ENCODE measurements at regions not wholly inside any gene's neighbourhood (a gene's known extent, or its start where the extent isn't known, plus 50 kb on each side); places are given as distances from the start of the nearest gene placed in this dataset.

GRCh38 chr13:73983109-73983508, 151.1 kb downstream of the KLF12 start:
- DNase-seq = no peak
- intact Hi-C loops (cut with micrococcal nuclease) = loop anchor here (2.0 kb wide), 1 partner anchor 16 kb away; no protein-coding TSS in a partner anchor
- no peak overlapping the region for H3K4me3 Mint-ChIP-seq
- H3K27ac Mint-ChIP-seq = no peak overlapping the region
- peaks cover 23% of the 10 kb centered on the region for H3K36me3 Mint-ChIP-seq (ENCODE audit: low read depth)
- no peaks in the 10 kb centered on the region for H3K27me3 Mint-ChIP-seq
- POLR2A ChIA-PET = no interaction called here
- CTCF ChIA-PET = no interaction called here
- no peak for TF ChIP-seq CTCF (IDR thresholded peaks at IDR 0.05)
- peaks cover 18% of the 10 kb centered on the region for H3K4me1 Mint-ChIP-seq
- no peak for ATAC-seq (ENCODE audit: low read depth)
- no peaks in the 10 kb centered on the region for H3K9me3 Mint-ChIP-seq

- ATAC-seq (ENCODE audit: low read depth) (no peak), DNase-seq (no peak)
- TF ChIP-seq CTCF (IDR thresholded peaks at IDR 0.05) = no peak
- Mint-ChIP-seq H3K27me3 (no peaks in the 10 kb centered on the region), H3K36me3 (ENCODE audit: low read depth) (peaks cover 32% of the 10 kb centered on the region), H3K9me3 (no peaks in the 10 kb centered on the region), H3K4me3 (no peak overlapping the region), H3K27ac (no peak overlapping the region), H3K4me1 (peaks cover 16% of the 10 kb centered on the region)
- ChIA-PET CTCF (no interaction called here), POLR2A (no interaction called here)
- intact Hi-C loops (cut with micrococcal nuclease) = no loop called here
Observed at GRCh38 chr13:73981595-73981994, 152.6 kb downstream of the KLF12 start.

GRCh38 chr13:73975767-73976166, 158.4 kb downstream of the KLF12 start:
- POLR2A ChIA-PET = interaction anchor here (0.6 to 2.1 kb wide), 2 partner anchors 13 to 159 kb away, joined by 3 to 7 read pairs; partner anchors contain the start of gene KLF12

GRCh38 chr13:73974051-73974450, 160.2 kb downstream of the KLF12 start:
- POLR2A ChIA-PET = interaction anchor here (7.4 kb wide), 1 partner anchor 160 kb away, joined by 54 read pairs; the partner anchor contains the start of gene KLF12
- H3K36me3 Mint-ChIP-seq (ENCODE audit: low read depth) = peaks cover 35% of the 10 kb centered on the region
- CTCF ChIA-PET = no interaction called here
- peaks cover 70% of the 10 kb centered on the region for H3K4me1 Mint-ChIP-seq
- peaks cover 12% of the 10 kb centered on the region for H3K9me3 Mint-ChIP-seq
- no peak overlapping the region for H3K27ac Mint-ChIP-seq
- ATAC-seq (ENCODE audit: low read depth) = no peak
- intact Hi-C loops (cut with micrococcal nuclease) = no loop called here
- H3K27me3 Mint-ChIP-seq = no peaks in the 10 kb centered on the region
- no peak for DNase-seq
- no peak for TF ChIP-seq CTCF (IDR thresholded peaks at IDR 0.05)
- H3K4me3 Mint-ChIP-seq = no peak overlapping the region

More at GRCh38 chr13:73975767-73976166, 158.4 kb downstream of the KLF12 start:
- no peaks in the 10 kb centered on the region for H3K27me3 Mint-ChIP-seq
- H3K9me3 Mint-ChIP-seq = peaks cover 12% of the 10 kb centered on the region
- CTCF ChIA-PET = no interaction called here
- H3K27ac Mint-ChIP-seq = no peak overlapping the region
- H3K36me3 Mint-ChIP-seq (ENCODE audit: low read depth) = peaks cover 38% of the 10 kb centered on the region
- intact Hi-C loops (cut with micrococcal nuclease) = no loop called here
- no peak overlapping the region for H3K4me3 Mint-ChIP-seq
- no peak for DNase-seq
- peaks cover 54% of the 10 kb centered on the region for H3K4me1 Mint-ChIP-seq
- no peak for TF ChIP-seq CTCF (IDR thresholded peaks at IDR 0.05)
- ATAC-seq (ENCODE audit: low read depth) = no peak

GRCh38 chr13:73973156-73973555, 161.0 kb downstream of the KLF12 start:
- Mint-ChIP-seq H3K27me3 (no peaks in the 10 kb centered on the region), H3K4me1 (peaks cover 75% of the 10 kb centered on the region), H3K4me3 (peak overlapping the region; percentile 8), H3K9me3 (peaks cover 12% of the 10 kb centered on the region), H3K27ac (peak overlapping the region; percentile 13), H3K36me3 (ENCODE audit: low read depth) (peaks cover 29% of the 10 kb centered on the region)
- intact Hi-C loops (cut with micrococcal nuclease) = loop anchor here (1.0 kb wide), 1 partner anchor 9 kb away; no protein-coding TSS in a partner anchor
- no peak for ATAC-seq (ENCODE audit: low read depth)
- TF ChIP-seq CTCF (IDR thresholded peaks at IDR 0.05) = no peak
- ChIA-PET CTCF (interaction anchor here (1.0 kb wide), 1 partner anchor 82 kb away, joined by 3 read pairs; no protein-coding TSS in a partner anchor), POLR2A (interaction anchor here (7.4 kb wide), 1 partner anchor 161 kb away, joined by 54 read pairs; the partner anchor contains the start of gene KLF12)
- no peak for DNase-seq

Data from activated B cell treated with CpG ODN at 0.5 μM for 24 hours (primary cell).